HEK293 (cell line): ENCODE measurements at regions not wholly inside any gene's neighbourhood (a gene's known extent, or its start where the extent isn't known, plus 50 kb on each side); places are given as distances from the start of the nearest gene placed in this dataset.

Experiments
- AEBP2 ChIP-seq: fragments of 450-650 bp; formaldehyde crosslinking; IDR thresholded peaks from 2 replicates; pipeline ENCODE4 v1.5.1; 2016; ENCODE audit warnings: missing biosample characterization, missing genetic modification characterization, borderline replicate concordance
- CTCF ChIP-seq: fragments of 450-650 bp; formaldehyde crosslinking; IDR thresholded peaks from 2 replicates; pipeline ENCODE4 v1.5.1; 2016; ENCODE audit warnings: missing biosample characterization, missing genetic modification characterization
- ZBTB26 ChIP-seq: fragments of 450-650 bp; formaldehyde crosslinking; optimal IDR thresholded peaks from 2 replicates; pipeline ENCODE3; 2016; ENCODE audit warnings: missing biosample characterization, mild to moderate bottlenecking, missing genetic modification characterization
- ZBTB49 ChIP-seq: fragments of 450-650 bp; formaldehyde crosslinking; IDR thresholded peaks from 2 replicates; pipeline ENCODE4 v1.5.1; 2016; ENCODE audit warnings: missing biosample characterization, missing genetic modification characterization, low read depth
- ZNF169 ChIP-seq: fragments of 450-650 bp; formaldehyde crosslinking; IDR thresholded peaks from 2 replicates; pipeline ENCODE4 v1.5.1; 2016; ENCODE audit warnings: missing biosample characterization, missing genetic modification characterization
- ZNF239 ChIP-seq: fragments of 450-650 bp; formaldehyde crosslinking; IDR thresholded peaks from 2 replicates; pipeline ENCODE4 v1.5.1; 2016; ENCODE audit warnings: missing biosample characterization, missing genetic modification characterization
- ZNF274 ChIP-seq, 2 experiments: fragments of 200-500 bp in 1 of 2; fragments of 450-650 bp in 1 of 2; sonication (Bioruptor generic) in 1 of 2; formaldehyde crosslinking in 1 of 2; IDR thresholded peaks; 2 replicates each; pipeline versions ENCODE4 v1.5.1 to v1.6.1; 2014 to 2016; ENCODE audit warnings: borderline replicate concordance in 1 of 2, inconsistent platforms in 1 of 2, low read length in 1 of 2, missing biosample characterization in 1 of 2, missing genetic modification characterization in 1 of 2
- ZNF488 ChIP-seq: fragments of 450-650 bp; formaldehyde crosslinking; IDR thresholded peaks from 2 replicates; pipeline ENCODE4 v1.5.1; 2016; ENCODE audit warnings: missing biosample characterization, missing genetic modification characterization
- ZNF514 ChIP-seq: fragments of 450-650 bp; formaldehyde crosslinking; IDR thresholded peaks from 2 replicates; pipeline ENCODE4 v1.5.1; 2016; ENCODE audit warnings: missing biosample characterization, missing genetic modification characterization
- ZNF558 ChIP-seq: fragments of 450-650 bp; formaldehyde crosslinking; IDR thresholded peaks from 2 replicates; pipeline ENCODE4 v1.5.1; 2016; ENCODE audit warnings: missing biosample characterization, missing genetic modification characterization
- ZNF639 ChIP-seq: fragments of 450-650 bp; formaldehyde crosslinking; IDR thresholded peaks from 2 replicates; pipeline ENCODE4 v1.5.1; 2016; ENCODE audit warnings: missing biosample characterization, missing genetic modification characterization
- ZNF707 ChIP-seq: fragments of 450-650 bp; formaldehyde crosslinking; IDR thresholded peaks from 2 replicates; pipeline ENCODE4 v1.5.1; 2016; ENCODE audit warnings: missing biosample characterization, missing genetic modification characterization
- ZNF792 ChIP-seq: fragments of 450-650 bp; formaldehyde crosslinking; IDR thresholded peaks from 2 replicates; pipeline ENCODE4 v1.5.1; 2016; ENCODE audit warnings: missing biosample characterization, missing genetic modification characterization

- no peak for TF ChIP-seq CTCF (tag by site-specific recombination)
- no peak for TF ChIP-seq ZNF169 (tag by site-specific recombination)
- no peak for TF ChIP-seq ZNF558
- no peak for TF ChIP-seq ZNF514
- no peak for TF ChIP-seq ZNF274 (IDR thresholded peaks at IDR 0.05; ENCODE audit: low read length)
- TF ChIP-seq ZNF274 (tag by site-specific recombination; IDR thresholded peaks at IDR 0.05; ENCODE audit: borderline replicate concordance), result no peak
- no peak for TF ChIP-seq ZNF639
- no peak for TF ChIP-seq AEBP2 (tag by site-specific recombination)
- TF ChIP-seq ZNF488 (tag by site-specific recombination), result no peak
- TF ChIP-seq ZNF707, result no peak
- TF ChIP-seq ZBTB49, result no peak
- TF ChIP-seq ZBTB26, result no peak
- no peak for TF ChIP-seq ZNF239
- TF ChIP-seq ZNF792, result no peak
These were observed 86.4 kb upstream of the CDH6 start for GRCh38 chr5:31107091-31107518.
